Coronary artery (tissue), 2 donors: ENCODE measurements at regions not wholly inside any gene's neighbourhood (a gene's known extent, or its start where the extent isn't known, plus 50 kb on each side); places are given as distances from the start of the nearest gene placed in this dataset.
A peak's percentile ranks its signal among the peaks of the same experiment; 100 is the strongest.

ENCODE experiments used
- DNase-seq: peaks from one replicate; pipeline ENCODE4 v3.0.0-alpha.2; 2017; ENCODE audit warnings: low spot score
- H3K27ac ChIP-seq, 2 donors: fragments of 200-600 bp; sonication (generic); one replicate each; pipeline ENCODE4 v1.5.1; 2016 to 2019
- H3K4me3 ChIP-seq: fragments of 200-600 bp; sonication (generic); 2 replicates; pipeline ENCODE4 v1.5.1; 2016; ENCODE audit warnings: mild to moderate bottlenecking, moderate library complexity
- TF ChIP-seq, protein P1 (sequence below): fragments of 200-600 bp; sonication (generic); IDR thresholded peaks from one replicate; pipeline ENCODE4 v1.5.1; 2019; ENCODE audit warnings: antibody characterized with exemption

DNA sequence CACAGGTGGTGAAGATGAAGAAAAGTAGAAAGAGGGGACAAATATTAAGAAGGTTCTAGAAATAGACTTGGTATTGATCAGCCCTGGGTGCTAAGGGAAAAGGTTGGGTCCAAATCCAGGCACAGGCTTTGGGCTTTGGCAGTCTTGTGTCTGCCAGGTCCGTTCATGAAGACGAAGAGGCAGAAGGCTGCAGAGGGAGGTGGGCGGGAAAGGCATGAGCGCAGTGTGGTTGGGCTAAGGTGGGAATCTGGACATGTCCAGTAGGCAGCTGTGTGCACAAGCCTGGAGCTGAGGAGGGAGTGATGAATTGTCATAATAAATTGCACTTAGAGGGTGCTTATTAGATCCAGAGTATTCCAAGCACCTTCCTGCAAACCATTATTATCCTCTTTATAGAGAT is 105.7 kb upstream of the TEX51 start:
- DNase-seq, result peak; percentile 45
- Histone ChIP-seq H3K4me3 (no peak overlapping the region), H3K27ac (no peak overlapping the region)
- TF ChIP-seq, protein P1, sequence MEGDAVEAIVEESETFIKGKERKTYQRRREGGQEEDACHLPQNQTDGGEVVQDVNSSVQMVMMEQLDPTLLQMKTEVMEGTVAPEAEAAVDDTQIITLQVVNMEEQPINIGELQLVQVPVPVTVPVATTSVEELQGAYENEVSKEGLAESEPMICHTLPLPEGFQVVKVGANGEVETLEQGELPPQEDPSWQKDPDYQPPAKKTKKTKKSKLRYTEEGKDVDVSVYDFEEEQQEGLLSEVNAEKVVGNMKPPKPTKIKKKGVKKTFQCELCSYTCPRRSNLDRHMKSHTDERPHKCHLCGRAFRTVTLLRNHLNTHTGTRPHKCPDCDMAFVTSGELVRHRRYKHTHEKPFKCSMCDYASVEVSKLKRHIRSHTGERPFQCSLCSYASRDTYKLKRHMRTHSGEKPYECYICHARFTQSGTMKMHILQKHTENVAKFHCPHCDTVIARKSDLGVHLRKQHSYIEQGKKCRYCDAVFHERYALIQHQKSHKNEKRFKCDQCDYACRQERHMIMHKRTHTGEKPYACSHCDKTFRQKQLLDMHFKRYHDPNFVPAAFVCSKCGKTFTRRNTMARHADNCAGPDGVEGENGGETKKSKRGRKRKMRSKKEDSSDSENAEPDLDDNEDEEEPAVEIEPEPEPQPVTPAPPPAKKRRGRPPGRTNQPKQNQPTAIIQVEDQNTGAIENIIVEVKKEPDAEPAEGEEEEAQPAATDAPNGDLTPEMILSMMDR, result no peak

GRCh38 chr2:126793885-126794613 is 104.6 kb upstream of the TEX51 start:
- Histone ChIP-seq H3K27ac (no peak overlapping the region), H3K4me3 (no peak overlapping the region)
- peak; percentile 54 for DNase-seq
- TF ChIP-seq, protein P1, result no peak

- H3K4me3 ChIP-seq, result no peak overlapping the region
- peak; percentile 64 for DNase-seq
- TF ChIP-seq, protein P1, result no peak
- no peak overlapping the region for H3K27ac ChIP-seq
These were observed 103.0 kb upstream of the TEX51 start for GRCh38 chr2:126795656-126796055.

DNA sequence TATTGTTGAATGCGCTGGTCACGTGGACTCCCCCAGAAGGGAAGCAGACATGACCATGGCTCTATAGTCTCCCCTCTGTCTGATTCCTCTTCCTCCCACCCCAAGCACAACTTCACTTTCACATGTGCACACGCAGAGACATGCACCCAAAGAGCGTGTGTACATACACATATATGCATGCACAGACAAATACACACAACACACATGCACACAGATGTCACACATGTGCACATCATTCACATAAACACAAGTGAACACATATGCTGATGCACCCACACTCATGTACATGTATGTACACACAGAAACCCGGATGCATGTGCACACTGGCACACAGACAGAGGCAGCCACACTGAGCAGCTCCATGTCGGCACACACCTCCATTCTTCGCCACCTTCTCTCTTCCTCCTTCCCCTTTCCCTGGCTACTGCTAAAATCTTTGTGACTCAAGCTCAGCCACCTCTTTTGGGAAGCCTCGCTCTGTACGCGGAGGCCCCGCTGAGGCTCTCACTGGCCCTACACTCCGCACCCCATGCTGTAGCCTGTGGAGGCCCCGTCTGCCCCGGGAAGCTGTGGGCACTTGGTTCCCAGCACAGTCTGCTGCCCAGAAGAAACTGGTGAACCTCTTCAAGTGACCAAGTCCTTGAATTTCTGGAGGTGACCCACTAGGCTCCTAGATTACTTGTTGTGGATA is 101.6 kb upstream of the TEX51 start:
- TF ChIP-seq, protein P1, result no peak
- no peak for DNase-seq
- Histone ChIP-seq H3K27ac (no peak overlapping the region), H3K4me3 (no peak overlapping the region)

DNA sequence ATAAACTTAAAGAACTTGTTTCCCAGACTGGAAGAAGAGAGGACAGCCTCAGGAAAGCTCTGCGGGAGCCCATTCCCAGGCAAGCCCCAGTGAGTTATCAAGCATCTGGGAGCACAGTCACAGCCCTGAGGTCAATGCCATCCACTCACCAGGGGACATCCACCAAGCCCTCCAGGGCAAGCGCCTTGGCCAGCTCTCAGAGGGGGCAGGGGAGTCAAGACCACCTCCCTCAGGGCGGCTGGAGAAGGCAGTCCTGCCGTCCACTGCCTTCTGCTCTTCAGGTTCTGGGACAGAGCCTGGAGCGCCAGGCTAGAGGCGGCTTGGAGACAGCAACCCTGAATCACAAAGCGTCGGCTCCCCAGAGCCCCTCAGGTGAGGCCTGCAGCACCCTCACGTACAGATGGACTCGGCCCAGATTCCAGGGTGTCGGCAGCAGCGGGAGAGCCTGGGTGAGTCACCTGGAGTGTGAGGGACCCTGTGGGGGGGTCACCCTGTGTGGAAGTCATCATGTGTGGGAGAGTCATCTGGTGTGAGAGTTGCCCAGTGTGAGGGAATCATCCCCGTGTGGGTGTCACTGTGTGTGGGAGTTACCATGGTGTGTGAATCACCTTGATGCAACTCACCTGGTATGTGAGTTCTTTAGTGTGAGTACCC is 100.9 kb upstream of the TEX51 start:
- H3K4me3 ChIP-seq, result no peak overlapping the region
- H3K27ac ChIP-seq, result no peak overlapping the region
- no peak for DNase-seq

DNA sequence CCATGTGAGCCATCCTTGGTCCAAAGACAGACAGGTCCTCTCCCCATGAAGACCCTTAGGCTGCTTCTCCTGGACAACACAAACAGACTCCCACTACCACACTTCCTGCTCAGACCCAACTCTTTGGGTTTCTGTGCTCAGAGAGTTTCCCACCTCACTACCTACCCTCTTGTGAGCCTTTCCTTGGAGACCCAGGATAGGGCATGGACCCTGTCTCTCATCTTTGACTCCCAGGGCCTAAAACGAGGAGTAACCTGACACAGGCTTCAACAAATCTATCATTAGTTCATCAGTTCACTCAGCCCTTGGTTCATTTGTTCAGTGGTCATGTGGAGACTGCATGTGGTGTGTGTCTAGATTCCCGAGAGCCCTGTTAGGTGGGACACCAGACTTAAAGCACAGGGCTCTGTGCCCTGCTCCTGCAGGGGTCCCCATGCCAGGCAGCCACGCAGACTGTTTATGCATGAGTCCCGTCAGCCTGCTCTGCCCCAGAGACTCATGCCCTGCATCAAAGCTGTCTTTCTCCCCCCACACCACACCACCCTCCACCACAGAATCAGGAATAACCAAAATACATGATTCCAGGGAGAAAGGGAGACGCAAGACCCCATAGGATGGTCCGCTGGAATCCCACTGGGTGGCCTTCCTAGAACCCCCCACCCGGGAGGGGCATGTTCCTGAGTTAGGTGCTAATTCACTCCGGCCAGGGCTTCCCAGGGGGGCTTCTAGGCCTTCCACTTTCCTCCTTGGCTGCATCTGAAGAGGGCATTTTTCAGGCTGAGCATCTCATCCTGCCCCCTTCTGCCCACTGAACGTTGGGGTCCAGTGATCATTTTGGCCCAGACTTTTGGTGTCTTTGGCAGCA is 100.2 kb upstream of the TEX51 start:
- DNase-seq, result no peak
- TF ChIP-seq, protein P1, result no peak

More for the DNA sequence above, 100.9 kb upstream of the TEX51 start:
- TF ChIP-seq, protein P1, result no peak

More for the DNA sequence above, 100.2 kb upstream of the TEX51 start:
- Histone ChIP-seq H3K27ac (no peak overlapping the region), H3K4me3 (no peak overlapping the region)
